ENCODE measurements at regions not wholly inside any gene's neighbourhood (a gene's known extent, or its start where the extent isn't known, plus 50 kb on each side); places are given as distances from the start of the nearest gene placed in this dataset.

GRCh38 chr6:22651731-22652130 is 82.4 kb downstream of the HDGFL1 start:
- no peaks in the 10 kb centered on the region for H3K36me3 ChIP-seq (ENCODE audit: control insufficient read depth in 4 of 4, insufficient read depth in 3 of 4, low read depth in 1 of 4, low read length in 3 of 4)

DNA sequence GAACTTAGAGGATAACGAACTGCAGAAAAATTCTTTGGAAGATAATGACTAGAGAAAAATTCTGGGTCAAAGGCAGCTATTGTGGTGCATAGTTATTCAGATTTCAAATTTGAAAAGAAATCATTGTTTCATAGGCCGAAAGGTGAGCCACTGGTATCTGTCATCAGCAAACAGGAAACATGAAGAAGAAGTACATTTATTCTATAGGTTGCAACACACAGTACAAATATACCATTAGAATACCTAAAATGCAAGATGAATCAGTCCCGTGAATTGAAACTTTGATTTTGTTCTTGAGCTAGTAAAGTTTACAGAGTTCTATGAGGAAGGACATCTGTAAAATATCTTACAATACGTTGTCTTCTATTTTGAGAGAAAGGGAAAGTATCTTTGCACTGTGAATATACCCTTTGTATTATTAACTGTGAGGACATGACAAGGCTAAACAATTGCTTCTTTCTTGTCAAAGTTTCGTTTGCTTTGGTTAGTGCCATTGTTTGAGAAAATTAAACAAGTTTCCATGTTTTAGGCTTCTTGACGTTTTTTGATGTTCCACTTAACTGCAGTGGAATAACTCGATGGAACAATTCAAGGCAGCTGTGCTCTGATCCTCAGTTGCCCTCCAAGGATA is 84.7 kb downstream of the HDGFL1 start:
- Histone ChIP-seq H3K9ac (ENCODE audit: low read depth in 1 of 2, low read length in 2 of 2) (no peak overlapping the region), H3K4me1 (ENCODE audit: control insufficient read depth in 4 of 4, insufficient read depth in 4 of 4, low read length in 3 of 4) (no peaks in the 10 kb centered on the region), H3K4me3 (ENCODE audit: low read depth in 1 of 3, low read length in 3 of 3) (no peak overlapping the region), H3K27ac (ENCODE audit: low read depth in 1 of 2, low read length in 2 of 2) (no peak overlapping the region), H3K9me3 (ENCODE audit: control insufficient read depth in 4 of 4, low read length in 3 of 4) (no peaks in the 10 kb centered on the region), H3K36me3 (ENCODE audit: control insufficient read depth in 4 of 4, insufficient read depth in 3 of 4, low read depth in 1 of 4, low read length in 3 of 4) (no peaks in the 10 kb centered on the region), H3K27me3 (ENCODE audit: control insufficient read depth in 4 of 4, insufficient read depth in 4 of 4, low read length in 3 of 4) (peaks cover 0 to 6% (median 0%) of the 10 kb centered on the region in 4 donors)
- WGBS, result 58% methylated on average over 7 of the region's 7 CpGs
- TF ChIP-seq SP1 (IDR thresholded peaks at IDR 0.05), result no peak
- TF ChIP-seq, protein P1, sequence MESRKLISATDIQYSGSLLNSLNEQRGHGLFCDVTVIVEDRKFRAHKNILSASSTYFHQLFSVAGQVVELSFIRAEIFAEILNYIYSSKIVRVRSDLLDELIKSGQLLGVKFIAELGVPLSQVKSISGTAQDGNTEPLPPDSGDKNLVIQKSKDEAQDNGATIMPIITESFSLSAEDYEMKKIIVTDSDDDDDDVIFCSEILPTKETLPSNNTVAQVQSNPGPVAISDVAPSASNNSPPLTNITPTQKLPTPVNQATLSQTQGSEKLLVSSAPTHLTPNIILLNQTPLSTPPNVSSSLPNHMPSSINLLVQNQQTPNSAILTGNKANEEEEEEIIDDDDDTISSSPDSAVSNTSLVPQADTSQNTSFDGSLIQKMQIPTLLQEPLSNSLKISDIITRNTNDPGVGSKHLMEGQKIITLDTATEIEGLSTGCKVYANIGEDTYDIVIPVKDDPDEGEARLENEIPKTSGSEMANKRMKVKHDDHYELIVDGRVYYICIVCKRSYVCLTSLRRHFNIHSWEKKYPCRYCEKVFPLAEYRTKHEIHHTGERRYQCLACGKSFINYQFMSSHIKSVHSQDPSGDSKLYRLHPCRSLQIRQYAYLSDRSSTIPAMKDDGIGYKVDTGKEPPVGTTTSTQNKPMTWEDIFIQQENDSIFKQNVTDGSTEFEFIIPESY (IDR thresholded peaks at IDR 0.05), result no peak
- no peak for TF ChIP-seq RXRA (IDR thresholded peaks at IDR 0.05)
- no peak for TF ChIP-seq ATF3 (IDR thresholded peaks at IDR 0.05)
- no peak for TF ChIP-seq HNF4A (conservative IDR thresholded peaks at IDR 0.05)
- no peak for TF ChIP-seq CTCF (IDR thresholded peaks at IDR 0.05; ENCODE audit: low read depth, low read length, missing input control)
- TF ChIP-seq RAD21 (IDR thresholded peaks at IDR 0.05), result no peak
- no peak for TF ChIP-seq MAX (IDR thresholded peaks at IDR 0.05)
- no peak for TF ChIP-seq NR2F2 (IDR thresholded peaks at IDR 0.05)
- TF ChIP-seq TAF1 (conservative IDR thresholded peaks at IDR 0.05), result no peak
- no peak for TF ChIP-seq JUND (IDR thresholded peaks at IDR 0.05)
- TF ChIP-seq HNF4G (IDR thresholded peaks at IDR 0.05), result no peak
- no peak for DNase-seq (ENCODE audit: low spot score)

More at GRCh38 chr6:22651731-22652130, 82.4 kb downstream of the HDGFL1 start:
- TF ChIP-seq CTCF (IDR thresholded peaks at IDR 0.05; ENCODE audit: low read depth, low read length, missing input control) (no peak), HNF4G (IDR thresholded peaks at IDR 0.05) (no peak), HNF4A (conservative IDR thresholded peaks at IDR 0.05) (no peak)
- TF ChIP-seq, protein P2, sequence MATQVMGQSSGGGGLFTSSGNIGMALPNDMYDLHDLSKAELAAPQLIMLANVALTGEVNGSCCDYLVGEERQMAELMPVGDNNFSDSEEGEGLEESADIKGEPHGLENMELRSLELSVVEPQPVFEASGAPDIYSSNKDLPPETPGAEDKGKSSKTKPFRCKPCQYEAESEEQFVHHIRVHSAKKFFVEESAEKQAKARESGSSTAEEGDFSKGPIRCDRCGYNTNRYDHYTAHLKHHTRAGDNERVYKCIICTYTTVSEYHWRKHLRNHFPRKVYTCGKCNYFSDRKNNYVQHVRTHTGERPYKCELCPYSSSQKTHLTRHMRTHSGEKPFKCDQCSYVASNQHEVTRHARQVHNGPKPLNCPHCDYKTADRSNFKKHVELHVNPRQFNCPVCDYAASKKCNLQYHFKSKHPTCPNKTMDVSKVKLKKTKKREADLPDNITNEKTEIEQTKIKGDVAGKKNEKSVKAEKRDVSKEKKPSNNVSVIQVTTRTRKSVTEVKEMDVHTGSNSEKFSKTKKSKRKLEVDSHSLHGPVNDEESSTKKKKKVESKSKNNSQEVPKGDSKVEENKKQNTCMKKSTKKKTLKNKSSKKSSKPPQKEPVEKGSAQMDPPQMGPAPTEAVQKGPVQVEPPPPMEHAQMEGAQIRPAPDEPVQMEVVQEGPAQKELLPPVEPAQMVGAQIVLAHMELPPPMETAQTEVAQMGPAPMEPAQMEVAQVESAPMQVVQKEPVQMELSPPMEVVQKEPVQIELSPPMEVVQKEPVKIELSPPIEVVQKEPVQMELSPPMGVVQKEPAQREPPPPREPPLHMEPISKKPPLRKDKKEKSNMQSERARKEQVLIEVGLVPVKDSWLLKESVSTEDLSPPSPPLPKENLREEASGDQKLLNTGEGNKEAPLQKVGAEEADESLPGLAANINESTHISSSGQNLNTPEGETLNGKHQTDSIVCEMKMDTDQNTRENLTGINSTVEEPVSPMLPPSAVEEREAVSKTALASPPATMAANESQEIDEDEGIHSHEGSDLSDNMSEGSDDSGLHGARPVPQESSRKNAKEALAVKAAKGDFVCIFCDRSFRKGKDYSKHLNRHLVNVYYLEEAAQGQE (IDR thresholded peaks at IDR 0.05), result no peak
- no peak for DNase-seq (ENCODE audit: low spot score)
- Histone ChIP-seq H3K27me3 (ENCODE audit: control insufficient read depth in 4 of 4, insufficient read depth in 4 of 4, low read length in 3 of 4) (no peaks in the 10 kb centered on the region), H3K27ac (ENCODE audit: low read depth in 1 of 2, low read length in 2 of 2) (no peak overlapping the region), H3K9ac (ENCODE audit: low read depth in 1 of 2, low read length in 2 of 2) (no peak overlapping the region), H3K4me1 (ENCODE audit: control insufficient read depth in 4 of 4, insufficient read depth in 4 of 4, low read length in 3 of 4) (no peaks in the 10 kb centered on the region), H3K9me3 (ENCODE audit: control insufficient read depth in 4 of 4, low read length in 3 of 4) (no peaks in the 10 kb centered on the region), H3K4me3 (ENCODE audit: low read depth in 1 of 3, low read length in 3 of 3) (no peak overlapping the region)
- WGBS, result 73% methylated on average over 3 of the region's 3 CpGs
